ENCODE measurements at regions not wholly inside any gene's neighbourhood (a gene's known extent, or its start where the extent isn't known, plus 50 kb on each side); places are given as distances from the start of the nearest gene placed in this dataset.

DNA sequence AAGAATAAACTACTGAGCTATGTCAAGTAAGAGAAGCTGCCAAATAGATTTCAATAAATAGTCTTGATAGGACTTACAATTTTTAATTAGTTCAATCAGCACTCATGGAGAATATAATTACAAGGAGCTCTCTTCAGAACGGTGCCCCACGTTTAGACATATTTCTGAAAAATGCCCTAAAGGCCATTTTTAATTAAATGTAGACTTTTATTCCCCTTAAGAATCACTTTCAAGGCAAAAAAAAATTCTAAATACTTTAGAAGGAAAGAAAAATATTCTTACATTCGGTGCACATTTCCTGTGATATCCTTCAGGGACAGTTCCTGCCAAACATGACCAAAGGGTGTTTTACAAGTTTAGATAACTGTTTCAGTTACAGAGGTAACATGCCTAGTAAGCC is 202.5 kb upstream of the CDH7 start:
- TF ChIP-seq, protein P1, sequence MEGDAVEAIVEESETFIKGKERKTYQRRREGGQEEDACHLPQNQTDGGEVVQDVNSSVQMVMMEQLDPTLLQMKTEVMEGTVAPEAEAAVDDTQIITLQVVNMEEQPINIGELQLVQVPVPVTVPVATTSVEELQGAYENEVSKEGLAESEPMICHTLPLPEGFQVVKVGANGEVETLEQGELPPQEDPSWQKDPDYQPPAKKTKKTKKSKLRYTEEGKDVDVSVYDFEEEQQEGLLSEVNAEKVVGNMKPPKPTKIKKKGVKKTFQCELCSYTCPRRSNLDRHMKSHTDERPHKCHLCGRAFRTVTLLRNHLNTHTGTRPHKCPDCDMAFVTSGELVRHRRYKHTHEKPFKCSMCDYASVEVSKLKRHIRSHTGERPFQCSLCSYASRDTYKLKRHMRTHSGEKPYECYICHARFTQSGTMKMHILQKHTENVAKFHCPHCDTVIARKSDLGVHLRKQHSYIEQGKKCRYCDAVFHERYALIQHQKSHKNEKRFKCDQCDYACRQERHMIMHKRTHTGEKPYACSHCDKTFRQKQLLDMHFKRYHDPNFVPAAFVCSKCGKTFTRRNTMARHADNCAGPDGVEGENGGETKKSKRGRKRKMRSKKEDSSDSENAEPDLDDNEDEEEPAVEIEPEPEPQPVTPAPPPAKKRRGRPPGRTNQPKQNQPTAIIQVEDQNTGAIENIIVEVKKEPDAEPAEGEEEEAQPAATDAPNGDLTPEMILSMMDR (IDR thresholded peaks at IDR 0.05; ENCODE audit: poor library complexity, severe bottlenecking) = no peak
- TF ChIP-seq EP300 (conservative IDR thresholded peaks at IDR 0.05; ENCODE audit: poor library complexity, severe bottlenecking) (no peak), EZH2 (IDR thresholded peaks at IDR 0.05; ENCODE audit: borderline replicate concordance, insufficient read depth, low read length, poor library complexity, severe bottlenecking) (no peak)
- TF ChIP-seq, protein P2, sequence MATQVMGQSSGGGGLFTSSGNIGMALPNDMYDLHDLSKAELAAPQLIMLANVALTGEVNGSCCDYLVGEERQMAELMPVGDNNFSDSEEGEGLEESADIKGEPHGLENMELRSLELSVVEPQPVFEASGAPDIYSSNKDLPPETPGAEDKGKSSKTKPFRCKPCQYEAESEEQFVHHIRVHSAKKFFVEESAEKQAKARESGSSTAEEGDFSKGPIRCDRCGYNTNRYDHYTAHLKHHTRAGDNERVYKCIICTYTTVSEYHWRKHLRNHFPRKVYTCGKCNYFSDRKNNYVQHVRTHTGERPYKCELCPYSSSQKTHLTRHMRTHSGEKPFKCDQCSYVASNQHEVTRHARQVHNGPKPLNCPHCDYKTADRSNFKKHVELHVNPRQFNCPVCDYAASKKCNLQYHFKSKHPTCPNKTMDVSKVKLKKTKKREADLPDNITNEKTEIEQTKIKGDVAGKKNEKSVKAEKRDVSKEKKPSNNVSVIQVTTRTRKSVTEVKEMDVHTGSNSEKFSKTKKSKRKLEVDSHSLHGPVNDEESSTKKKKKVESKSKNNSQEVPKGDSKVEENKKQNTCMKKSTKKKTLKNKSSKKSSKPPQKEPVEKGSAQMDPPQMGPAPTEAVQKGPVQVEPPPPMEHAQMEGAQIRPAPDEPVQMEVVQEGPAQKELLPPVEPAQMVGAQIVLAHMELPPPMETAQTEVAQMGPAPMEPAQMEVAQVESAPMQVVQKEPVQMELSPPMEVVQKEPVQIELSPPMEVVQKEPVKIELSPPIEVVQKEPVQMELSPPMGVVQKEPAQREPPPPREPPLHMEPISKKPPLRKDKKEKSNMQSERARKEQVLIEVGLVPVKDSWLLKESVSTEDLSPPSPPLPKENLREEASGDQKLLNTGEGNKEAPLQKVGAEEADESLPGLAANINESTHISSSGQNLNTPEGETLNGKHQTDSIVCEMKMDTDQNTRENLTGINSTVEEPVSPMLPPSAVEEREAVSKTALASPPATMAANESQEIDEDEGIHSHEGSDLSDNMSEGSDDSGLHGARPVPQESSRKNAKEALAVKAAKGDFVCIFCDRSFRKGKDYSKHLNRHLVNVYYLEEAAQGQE (IDR thresholded peaks at IDR 0.05; ENCODE audit: borderline replicate concordance) = no peak

Data from neural cell (in vitro differentiated cells).